Prostate gland (tissue), 2 donors: ENCODE measurements at regions not wholly inside any gene's neighbourhood (a gene's known extent, or its start where the extent isn't known, plus 50 kb on each side); places are given as distances from the start of the nearest gene placed in this dataset.

ENCODE experiments used
- DNase-seq: peaks from one replicate; pipeline ENCODE4 v3.0.0-alpha.2; 2019; ENCODE audit warnings: low spot score
- H3K27ac ChIP-seq, 2 donors: fragments of 200-600 bp; sonication (generic); 2 replicates each; pipeline ENCODE4 v1.5.1; 2017 to 2019
- H3K27me3 ChIP-seq: fragments of 200-600 bp; sonication (generic); replicated peaks from 2 replicates; pipeline ENCODE4 v1.5.1; 2019; ENCODE audit not compliant: insufficient read depth
- H3K36me3 ChIP-seq, 2 donors: fragments of 200-600 bp; sonication (generic); 1 replicate in 1 of 2; 2 replicates in 1 of 2; pipeline versions ENCODE4 v1.5.1 to v1.8.1; 2017 to 2019
- H3K4me1 ChIP-seq: fragments of 200-600 bp; sonication (generic); replicated peaks from 2 replicates; pipeline ENCODE4 v1.5.1; 2019
- H3K4me3 ChIP-seq, 2 donors: fragments of 200-600 bp; sonication (generic); 2 replicates each; pipeline ENCODE4 v1.5.1; 2017 to 2019
- H3K9me3 ChIP-seq: fragments of 200-600 bp; sonication (generic); 2 replicates; pipeline ENCODE4 v1.5.1; 2017
- CTCF ChIP-seq, 4 experiments: fragments of 200-600 bp in 2 of 4; fragments of 450-650 bp in 2 of 4; sonication (generic) in 2 of 4; IDR thresholded peaks; 1 replicate in 3 of 4; 2 replicates in 1 of 4; pipeline ENCODE4 v1.5.1; 2016 to 2019; ENCODE audit warnings: antibody characterized with exemption in 4 of 4, mild to moderate bottlenecking in 2 of 4, moderate library complexity in 2 of 4
- POLR2A ChIP-seq: fragments of 450-650 bp; IDR thresholded peaks from one replicate; pipeline ENCODE4 v1.6.1; 2016; ENCODE audit warnings: antibody characterized with exemption, mild to moderate bottlenecking
- POLR2AphosphoS5 ChIP-seq: sonication (generic); formaldehyde crosslinking; IDR thresholded peaks from one replicate; pipeline ENCODE4 v1.6.1; 2017; ENCODE audit warnings: antibody characterized with exemption
- WGBS: methylation state at CpG from one replicate; pipeline ENCODE4 v1.1.5; 2018; 5-methylcytosine and 5-hydroxymethylcytosine counted together
- intact Hi-C: fragments of 100-400 bp; cut with DNase I; formaldehyde crosslinking; loops from one replicate; pipeline ENCODE4 v1.14.2; 2022

- H3K27ac ChIP-seq: no peak overlapping the region
- no peak overlapping the region for H3K4me3 ChIP-seq
- intact Hi-C loops: no loop called here
- H3K4me1 ChIP-seq: no peaks in the 10 kb centered on the region
- no peaks in the 10 kb centered on the region for H3K27me3 ChIP-seq
- H3K9me3 ChIP-seq: no peaks in the 10 kb centered on the region
- no peaks in the 10 kb centered on the region for H3K36me3 ChIP-seq
- TF ChIP-seq POLR2AphosphoS5 (no peak), POLR2A (no peak), CTCF (IDR thresholded peaks at IDR 0.05) (no peak)
- no peak for DNase-seq
Observed at GRCh38 chr4:30614771-30615170, 105.4 kb upstream of the PCDH7 start.

GRCh38 chr4:30616942-30617646, 103.1 kb upstream of the PCDH7 start:
- H3K9me3 ChIP-seq: no peaks in the 10 kb centered on the region
- no peak overlapping the region for H3K4me3 ChIP-seq
- H3K36me3 ChIP-seq: no peaks in the 10 kb centered on the region
- WGBS: 94% methylated on average over 2 of the region's 2 CpGs
- TF ChIP-seq POLR2A (no peak), CTCF (IDR thresholded peaks at IDR 0.05) (no peak), POLR2AphosphoS5 (no peak)
- no peaks in the 10 kb centered on the region for H3K4me1 ChIP-seq
- no peaks in the 10 kb centered on the region for H3K27me3 ChIP-seq
- H3K27ac ChIP-seq: no peak overlapping the region
- DNase-seq: no peak
- intact Hi-C loops: no loop called here

DNA sequence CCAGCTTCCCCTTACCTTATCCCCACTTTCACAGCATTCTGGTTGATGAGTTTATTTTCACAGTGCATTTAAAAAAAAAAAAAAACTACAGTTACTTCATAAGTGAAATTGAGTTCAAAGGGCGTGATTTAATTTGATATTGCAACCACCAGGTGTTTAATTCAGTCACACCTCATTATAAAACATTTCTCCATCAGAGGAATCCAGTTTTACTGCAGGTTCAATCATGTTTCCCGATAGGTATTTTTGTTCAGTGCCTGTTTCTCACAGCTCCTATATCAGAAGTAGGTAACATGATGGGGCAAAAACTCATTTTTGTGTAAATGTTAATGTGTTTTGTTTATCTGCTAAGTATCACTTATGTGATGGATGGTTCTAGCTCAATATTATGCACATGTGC, 102.3 kb upstream of the PCDH7 start:
- WGBS: 37% methylated on average over 2 of the region's 2 CpGs
- TF ChIP-seq CTCF (IDR thresholded peaks at IDR 0.05): no peak
- no peak for TF ChIP-seq POLR2AphosphoS5
- no peak for TF ChIP-seq POLR2A
- H3K27ac ChIP-seq: no peak overlapping the region

GRCh38 chr4:30619679-30620078, 100.5 kb upstream of the PCDH7 start:
- H3K27ac ChIP-seq: no peak overlapping the region
- no peaks in the 10 kb centered on the region for H3K27me3 ChIP-seq
- WGBS: 30% methylated on average over 1 of the region's 1 CpG
- TF ChIP-seq POLR2A: no peak
- no peak for TF ChIP-seq CTCF (IDR thresholded peaks at IDR 0.05)
- no peak for TF ChIP-seq POLR2AphosphoS5
- no peaks in the 10 kb centered on the region for H3K9me3 ChIP-seq
- H3K4me3 ChIP-seq: no peak overlapping the region
- no peak for DNase-seq
- H3K36me3 ChIP-seq: no peaks in the 10 kb centered on the region
- intact Hi-C loops: no loop called here
- no peaks in the 10 kb centered on the region for H3K4me1 ChIP-seq

More for the DNA sequence above, 102.3 kb upstream of the PCDH7 start:
- Histone ChIP-seq H3K36me3 (no peaks in the 10 kb centered on the region), H3K9me3 (no peaks in the 10 kb centered on the region), H3K4me3 (no peak overlapping the region), H3K4me1 (no peaks in the 10 kb centered on the region), H3K27me3 (no peaks in the 10 kb centered on the region)
- no peak for DNase-seq
- intact Hi-C loops: no loop called here

DNA sequence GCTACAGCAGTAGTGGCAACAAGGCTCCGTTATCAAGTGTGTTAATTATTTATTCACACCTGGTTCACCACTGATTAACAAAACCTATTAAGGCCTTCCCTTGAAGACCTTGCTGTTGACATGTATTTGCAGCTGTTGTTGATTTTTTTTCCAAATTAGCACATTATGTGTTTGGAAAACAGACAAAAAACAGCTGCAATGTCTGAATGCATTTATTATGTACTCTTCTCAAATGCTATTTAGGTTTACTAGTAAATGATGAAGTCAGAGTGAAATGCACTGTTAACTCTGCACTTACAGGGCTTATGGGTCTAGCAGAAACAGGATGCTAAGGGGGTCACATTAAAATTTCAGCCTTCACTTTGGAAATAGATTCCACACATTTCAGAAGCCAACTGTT, 99.5 kb upstream of the PCDH7 start:
- Histone ChIP-seq H3K27ac (no peak overlapping the region), H3K27me3 (no peaks in the 10 kb centered on the region), H3K36me3 (no peaks in the 10 kb centered on the region), H3K4me3 (no peak overlapping the region), H3K9me3 (no peaks in the 10 kb centered on the region), H3K4me1 (no peaks in the 10 kb centered on the region)
- DNase-seq: no peak
- intact Hi-C loops: no loop called here
- WGBS: 85% methylated on average over 1 of the region's 1 CpG
- TF ChIP-seq CTCF (IDR thresholded peaks at IDR 0.05) (no peak), POLR2A (no peak), POLR2AphosphoS5 (no peak)
